ENCODE measurements at regions not wholly inside any gene's neighbourhood (a gene's known extent, or its start where the extent isn't known, plus 50 kb on each side); places are given as distances from the start of the nearest gene placed in this dataset.
"Not testable (repeated sequence)": the region's sequence is repeated elsewhere in the genome, so short reads cannot be mapped to it uniquely, and the experiment has no call there.

GRCh38 chr5:108541836-108542235, 159.9 kb upstream of the FBXL17 start:
- Mint-ChIP-seq H3K27me3 (peaks cover 5% of the 10 kb centered on the region), H3K4me1 (no peaks in the 10 kb centered on the region), H3K9me3 (peaks cover 0 to 1% (median 0%) of the 10 kb centered on the region in 7 donors), H3K36me3 (no peaks in the 10 kb centered on the region), H3K27ac (no peak overlapping the region), H3K4me3 (no peak overlapping the region)
- Histone ChIP-seq H3K9me3 (ENCODE audit: control insufficient read depth in 2 of 2, low read length in 2 of 2) (no peaks in the 10 kb centered on the region), H3K27ac (ENCODE audit: insufficient read depth, low read length, poor library complexity, severe bottlenecking) (no peak overlapping the region), H3K36me3 (ENCODE audit: control insufficient read depth, insufficient read depth, low read length) (no peaks in the 10 kb centered on the region), H3K27me3 (ENCODE audit: control insufficient read depth, insufficient read depth, low read length) (no peaks in the 10 kb centered on the region), H3K4me3 (ENCODE audit: low read depth, low read length) (no peak overlapping the region), H3K4me1 (ENCODE audit: control insufficient read depth, insufficient read depth, low read length, poor library complexity, severe bottlenecking) (no peaks in the 10 kb centered on the region)
- no peak for ATAC-seq (ENCODE audit: low read depth in 2 of 2)
- no peak for DNase-seq

- no peaks in the 10 kb centered on the region for H3K27me3 ChIP-seq (ENCODE audit: control insufficient read depth, insufficient read depth, low read length)
- no peaks in the 10 kb centered on the region for H3K9me3 ChIP-seq (ENCODE audit: control insufficient read depth in 2 of 2, low read length in 2 of 2)
- no peaks in the 10 kb centered on the region for H3K4me1 Mint-ChIP-seq
- no peaks in the 10 kb centered on the region for H3K4me1 ChIP-seq (ENCODE audit: control insufficient read depth, insufficient read depth, low read length, poor library complexity, severe bottlenecking)
- DNase-seq (no peak), ATAC-seq (ENCODE audit: low read depth in 2 of 2) (no peak)
- no peaks in the 10 kb centered on the region for H3K36me3 ChIP-seq (ENCODE audit: control insufficient read depth, insufficient read depth, low read length)
- no peak overlapping the region for H3K27ac ChIP-seq (ENCODE audit: insufficient read depth, low read length, poor library complexity, severe bottlenecking)
- H3K27me3 Mint-ChIP-seq: peaks cover 5% of the 10 kb centered on the region
- peaks cover 0 to 1% (median 0%) of the 10 kb centered on the region in 7 donors for H3K9me3 Mint-ChIP-seq
- no peak overlapping the region for H3K27ac Mint-ChIP-seq
- no peak overlapping the region for H3K4me3 ChIP-seq (ENCODE audit: low read depth, low read length)
- H3K36me3 Mint-ChIP-seq: no peaks in the 10 kb centered on the region
- no peak overlapping the region for H3K4me3 Mint-ChIP-seq
These were observed 154.4 kb upstream of the FBXL17 start for GRCh38 chr5:108536321-108536720.

DNA sequence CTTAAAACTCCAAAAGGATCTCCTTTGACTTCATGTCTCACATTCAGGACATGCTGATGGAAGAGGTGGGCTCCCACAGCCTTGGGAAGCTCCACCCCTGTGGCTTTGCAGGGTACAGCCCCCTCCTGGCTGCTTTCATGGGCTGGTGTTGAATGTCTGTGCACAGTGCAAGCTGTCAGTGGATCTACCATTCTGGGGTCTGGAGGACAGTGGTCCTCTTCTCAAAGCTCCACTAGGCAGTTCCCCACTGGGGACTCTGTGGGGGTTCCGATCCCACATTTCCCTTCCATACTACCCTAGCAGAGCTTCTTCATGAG, 150.2 kb upstream of the FBXL17 start:
- not testable (repeated sequence) for ATAC-seq (ENCODE audit: low read depth in 2 of 2)

DNA sequence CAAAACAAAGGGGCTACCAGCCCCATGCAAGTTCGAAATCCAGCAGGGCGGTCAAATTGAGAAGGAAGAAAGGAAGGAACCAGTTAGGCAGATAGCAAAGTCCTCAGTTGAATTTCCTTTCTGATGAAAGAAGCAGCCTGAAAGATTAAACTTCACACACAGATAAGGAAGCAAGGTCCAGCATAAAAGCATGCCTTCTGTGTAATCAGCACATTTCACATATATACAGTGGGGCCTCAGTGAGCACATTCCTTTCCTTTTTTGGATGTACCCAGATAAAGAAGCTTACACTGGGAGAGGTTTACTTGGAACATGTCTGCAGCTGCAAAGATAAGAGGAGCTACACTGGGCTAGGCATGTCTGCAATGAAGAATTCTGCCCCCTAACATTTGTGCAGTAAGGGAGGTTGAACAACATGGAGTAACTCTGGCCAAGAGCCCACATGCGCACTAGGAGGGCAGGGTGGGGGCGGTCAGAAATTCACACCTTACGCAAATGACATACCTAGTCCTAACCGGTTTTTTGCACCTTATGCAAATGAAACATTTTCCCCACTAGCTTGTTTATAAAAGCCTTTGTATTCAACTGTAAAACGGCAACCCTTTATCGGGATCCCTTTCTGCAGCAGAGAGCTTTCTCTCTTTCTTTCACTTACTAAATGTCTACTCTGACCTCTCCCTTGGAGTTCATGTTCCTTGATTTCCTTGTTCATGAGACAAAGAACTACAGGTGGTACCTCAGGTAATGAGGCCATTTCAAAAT, 149.7 kb upstream of the FBXL17 start:
- H3K9me3 ChIP-seq (ENCODE audit: control insufficient read depth in 2 of 2, low read length in 2 of 2): peaks cover 0 to 9% of the 10 kb centered on the region in 2 experiments
- DNase-seq (no peak), ATAC-seq (ENCODE audit: low read depth in 2 of 2) (no peak)
- Mint-ChIP-seq H3K27me3 (no peaks in the 10 kb centered on the region), H3K4me1 (no peaks in the 10 kb centered on the region), H3K27ac (no peak overlapping the region), H3K4me3 (no peak overlapping the region), H3K36me3 (no peaks in the 10 kb centered on the region), H3K9me3 (peaks cover 0 to 5% (median under 1%) of the 10 kb centered on the region in 7 donors)
- no peaks in the 10 kb centered on the region for H3K36me3 ChIP-seq (ENCODE audit: control insufficient read depth, insufficient read depth, low read length)
- no peak overlapping the region for H3K27ac ChIP-seq (ENCODE audit: insufficient read depth, low read length, poor library complexity, severe bottlenecking)
- H3K4me1 ChIP-seq (ENCODE audit: control insufficient read depth, insufficient read depth, low read length, poor library complexity, severe bottlenecking): no peaks in the 10 kb centered on the region
- H3K4me3 ChIP-seq (ENCODE audit: low read depth, low read length): no peak overlapping the region
- no peaks in the 10 kb centered on the region for H3K27me3 ChIP-seq (ENCODE audit: control insufficient read depth, insufficient read depth, low read length)

More for the DNA sequence above, 150.2 kb upstream of the FBXL17 start:
- H3K4me3 Mint-ChIP-seq; H3K27ac Mint-ChIP-seq; H3K36me3 ChIP-seq (ENCODE audit: control insufficient read depth, insufficient read depth, low read length); H3K4me3 ChIP-seq (ENCODE audit: low read depth, low read length); H3K4me1 Mint-ChIP-seq; H3K9me3 Mint-ChIP-seq; H3K27me3 ChIP-seq (ENCODE audit: control insufficient read depth, insufficient read depth, low read length); H3K27me3 Mint-ChIP-seq; H3K4me1 ChIP-seq (ENCODE audit: control insufficient read depth, insufficient read depth, low read length, poor library complexity, severe bottlenecking); H3K36me3 Mint-ChIP-seq; H3K27ac ChIP-seq (ENCODE audit: insufficient read depth, low read length, poor library complexity, severe bottlenecking); H3K9me3 ChIP-seq (ENCODE audit: control insufficient read depth in 2 of 2, low read length in 2 of 2); DNase-seq: not testable (repeated sequence)

DNA sequence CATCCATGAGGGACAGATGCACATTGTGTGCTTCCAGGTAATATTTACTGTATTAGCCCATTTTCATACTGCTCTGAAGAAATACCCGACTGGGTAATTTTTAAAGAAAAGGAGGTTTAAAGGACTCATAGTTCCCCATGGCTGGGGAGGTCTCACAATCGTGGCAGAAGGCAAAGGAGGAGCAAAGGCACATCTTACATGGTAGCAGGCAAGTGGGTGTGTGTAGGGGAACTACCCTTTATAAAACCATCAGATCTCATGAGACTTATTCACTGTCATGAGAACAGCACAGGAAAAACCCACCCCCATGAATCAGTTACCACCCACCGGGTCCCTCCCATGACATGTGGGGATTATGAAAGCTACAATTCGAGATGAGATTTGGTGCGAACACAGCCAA, 148.8 kb upstream of the FBXL17 start:
- ATAC-seq (ENCODE audit: low read depth in 2 of 2) (no peak), DNase-seq (no peak)
- no peaks in the 10 kb centered on the region for H3K4me1 Mint-ChIP-seq

GRCh38 chr5:108529381-108529780, 147.5 kb upstream of the FBXL17 start:
- Histone ChIP-seq H3K4me1 (ENCODE audit: control insufficient read depth, insufficient read depth, low read length, poor library complexity, severe bottlenecking) (no peaks in the 10 kb centered on the region), H3K27me3 (ENCODE audit: control insufficient read depth, insufficient read depth, low read length) (no peaks in the 10 kb centered on the region), H3K36me3 (ENCODE audit: control insufficient read depth, insufficient read depth, low read length) (no peaks in the 10 kb centered on the region), H3K4me3 (ENCODE audit: low read depth, low read length) (no peak overlapping the region), H3K27ac (ENCODE audit: insufficient read depth, low read length, poor library complexity, severe bottlenecking) (no peak overlapping the region), H3K9me3 (ENCODE audit: control insufficient read depth in 2 of 2, low read length in 2 of 2) (peaks cover 0 to 13% of the 10 kb centered on the region in 2 experiments)
- Mint-ChIP-seq H3K27me3 (no peaks in the 10 kb centered on the region), H3K4me3 (no peak overlapping the region), H3K27ac (no peak overlapping the region), H3K4me1 (no peaks in the 10 kb centered on the region), H3K9me3 (peaks cover 0 to 10% (median 3%) of the 10 kb centered on the region in 7 donors), H3K36me3 (no peaks in the 10 kb centered on the region)
- no peak for ATAC-seq (ENCODE audit: low read depth in 2 of 2)
- no peak for DNase-seq

More for the DNA sequence above, 148.8 kb upstream of the FBXL17 start:
- H3K9me3 ChIP-seq (ENCODE audit: control insufficient read depth in 2 of 2, low read length in 2 of 2): peaks cover 0 to 13% of the 10 kb centered on the region in 2 experiments
- H3K36me3 ChIP-seq (ENCODE audit: control insufficient read depth, insufficient read depth, low read length): no peaks in the 10 kb centered on the region
- Mint-ChIP-seq H3K27ac (no peak overlapping the region), H3K27me3 (no peaks in the 10 kb centered on the region), H3K36me3 (no peaks in the 10 kb centered on the region), H3K4me3 (no peak overlapping the region), H3K9me3 (peaks cover 0 to 10% (median 3%) of the 10 kb centered on the region in 7 donors)
- no peak overlapping the region for H3K4me3 ChIP-seq (ENCODE audit: low read depth, low read length)
- H3K27ac ChIP-seq (ENCODE audit: insufficient read depth, low read length, poor library complexity, severe bottlenecking): no peak overlapping the region
- H3K4me1 ChIP-seq (ENCODE audit: control insufficient read depth, insufficient read depth, low read length, poor library complexity, severe bottlenecking): no peaks in the 10 kb centered on the region
- H3K27me3 ChIP-seq (ENCODE audit: control insufficient read depth, insufficient read depth, low read length): no peaks in the 10 kb centered on the region

GRCh38 chr5:108528655-108529054, 146.8 kb upstream of the FBXL17 start:
- DNase-seq: no peak
- Histone ChIP-seq H3K4me3 (ENCODE audit: low read depth, low read length) (no peak overlapping the region), H3K27ac (ENCODE audit: insufficient read depth, low read length, poor library complexity, severe bottlenecking) (no peak overlapping the region), H3K9me3 (ENCODE audit: control insufficient read depth in 2 of 2, low read length in 2 of 2) (peaks cover 0 to 13% of the 10 kb centered on the region in 2 experiments), H3K27me3 (ENCODE audit: control insufficient read depth, insufficient read depth, low read length) (no peaks in the 10 kb centered on the region), H3K36me3 (ENCODE audit: control insufficient read depth, insufficient read depth, low read length) (no peaks in the 10 kb centered on the region), H3K4me1 (ENCODE audit: control insufficient read depth, insufficient read depth, low read length, poor library complexity, severe bottlenecking) (no peaks in the 10 kb centered on the region)
- H3K27ac Mint-ChIP-seq: no peak overlapping the region
- peaks cover 0 to 10% (median 3%) of the 10 kb centered on the region in 7 donors for H3K9me3 Mint-ChIP-seq
- H3K27me3 Mint-ChIP-seq: no peaks in the 10 kb centered on the region
- no peaks in the 10 kb centered on the region for H3K4me1 Mint-ChIP-seq
- H3K36me3 Mint-ChIP-seq: no peaks in the 10 kb centered on the region
- ATAC-seq (ENCODE audit: low read depth in 2 of 2): no peak
- no peak overlapping the region for H3K4me3 Mint-ChIP-seq

- no peak overlapping the region for H3K4me3 Mint-ChIP-seq
- H3K36me3 Mint-ChIP-seq: no peaks in the 10 kb centered on the region
These were observed 142.7 kb upstream of the FBXL17 start for GRCh38 chr5:108524564-108524963.

More at GRCh38 chr5:108524564-108524963, 142.7 kb upstream of the FBXL17 start:
- Histone ChIP-seq H3K9me3 (ENCODE audit: control insufficient read depth in 2 of 2, low read length in 2 of 2) (peaks cover 0 to 13% of the 10 kb centered on the region in 2 experiments), H3K4me1 (ENCODE audit: control insufficient read depth, insufficient read depth, low read length, poor library complexity, severe bottlenecking) (no peaks in the 10 kb centered on the region), H3K36me3 (ENCODE audit: control insufficient read depth, insufficient read depth, low read length) (no peaks in the 10 kb centered on the region), H3K27ac (ENCODE audit: insufficient read depth, low read length, poor library complexity, severe bottlenecking) (no peak overlapping the region), H3K4me3 (ENCODE audit: low read depth, low read length) (no peak overlapping the region), H3K27me3 (ENCODE audit: control insufficient read depth, insufficient read depth, low read length) (no peaks in the 10 kb centered on the region)
- DNase-seq: no peak
- Mint-ChIP-seq H3K9me3 (peaks cover 0 to 10% (median 1%) of the 10 kb centered on the region in 7 donors), H3K27me3 (no peaks in the 10 kb centered on the region), H3K27ac (no peak overlapping the region), H3K4me1 (no peaks in the 10 kb centered on the region)
- ATAC-seq (ENCODE audit: low read depth in 2 of 2): no peak
